HL-60 (cell line): ENCODE measurements at regions not wholly inside any gene's neighbourhood (a gene's known extent, or its start where the extent isn't known, plus 50 kb on each side); places are given as distances from the start of the nearest gene placed in this dataset.

Experiments
- DNase-seq, 2 experiments: peaks; one replicate each; pipeline ENCODE4 v3.0.0-alpha.2; 2010 to 2020; ENCODE audit warnings: low read depth in 1 of 2, low spot score in 1 of 2
- H3K27ac ChIP-seq: fragments of 250-450 bp; sonication (Bioruptor Pico); replicated peaks from 2 replicates; pipeline ENCODE4 v1.5.1; 2020; ENCODE audit warnings: mild to moderate bottlenecking, moderate library complexity
- H3K27me3 ChIP-seq: fragments of 250-450 bp; sonication (Bioruptor Pico); 2 replicates; pipeline ENCODE4 v1.5.1; 2021; ENCODE audit warnings: mild to moderate bottlenecking, moderate library complexity; ENCODE audit not compliant: insufficient read depth, poor library complexity, severe bottlenecking
- H3K4me3 ChIP-seq: replicated peaks from 2 replicates; pipeline ENCODE4 v1.5.1; 2011; ENCODE audit warnings: mild to moderate bottlenecking, control low read depth, low read length; ENCODE audit not compliant: insufficient read depth
- GABPA ChIP-seq: IDR thresholded peaks from 2 replicates; pipeline ENCODE4 v1.6.1; 2012; ENCODE audit warnings: low read depth
- POLR2AphosphoS5 ChIP-seq: IDR thresholded peaks from 2 replicates; pipeline ENCODE4 v1.6.1; 2012; ENCODE audit warnings: low read depth
- SPI1 ChIP-seq: IDR thresholded peaks from 2 replicates; pipeline ENCODE4 v1.6.1; 2012; ENCODE audit warnings: low read depth, mild to moderate bottlenecking, borderline replicate concordance
- TF ChIP-seq, protein P1 (sequence below): IDR thresholded peaks from one replicate; pipeline ENCODE4 v1.5.1; 2011; ENCODE audit warnings: low read length, control low read depth, inconsistent platforms; ENCODE audit not compliant: insufficient read depth
- TF ChIP-seq, protein P2 (sequence below): IDR thresholded peaks from 2 replicates; pipeline ENCODE4 v1.6.1; 2012; ENCODE audit warnings: low read depth; ENCODE audit not compliant: insufficient replicate concordance

- Histone ChIP-seq H3K4me3 (no peak overlapping the region), H3K27ac (no peak overlapping the region), H3K27me3 (no peaks in the 10 kb centered on the region)
- DNase-seq: no peak
- TF ChIP-seq, protein P1, sequence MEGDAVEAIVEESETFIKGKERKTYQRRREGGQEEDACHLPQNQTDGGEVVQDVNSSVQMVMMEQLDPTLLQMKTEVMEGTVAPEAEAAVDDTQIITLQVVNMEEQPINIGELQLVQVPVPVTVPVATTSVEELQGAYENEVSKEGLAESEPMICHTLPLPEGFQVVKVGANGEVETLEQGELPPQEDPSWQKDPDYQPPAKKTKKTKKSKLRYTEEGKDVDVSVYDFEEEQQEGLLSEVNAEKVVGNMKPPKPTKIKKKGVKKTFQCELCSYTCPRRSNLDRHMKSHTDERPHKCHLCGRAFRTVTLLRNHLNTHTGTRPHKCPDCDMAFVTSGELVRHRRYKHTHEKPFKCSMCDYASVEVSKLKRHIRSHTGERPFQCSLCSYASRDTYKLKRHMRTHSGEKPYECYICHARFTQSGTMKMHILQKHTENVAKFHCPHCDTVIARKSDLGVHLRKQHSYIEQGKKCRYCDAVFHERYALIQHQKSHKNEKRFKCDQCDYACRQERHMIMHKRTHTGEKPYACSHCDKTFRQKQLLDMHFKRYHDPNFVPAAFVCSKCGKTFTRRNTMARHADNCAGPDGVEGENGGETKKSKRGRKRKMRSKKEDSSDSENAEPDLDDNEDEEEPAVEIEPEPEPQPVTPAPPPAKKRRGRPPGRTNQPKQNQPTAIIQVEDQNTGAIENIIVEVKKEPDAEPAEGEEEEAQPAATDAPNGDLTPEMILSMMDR: no peak
- TF ChIP-seq, protein P2, sequence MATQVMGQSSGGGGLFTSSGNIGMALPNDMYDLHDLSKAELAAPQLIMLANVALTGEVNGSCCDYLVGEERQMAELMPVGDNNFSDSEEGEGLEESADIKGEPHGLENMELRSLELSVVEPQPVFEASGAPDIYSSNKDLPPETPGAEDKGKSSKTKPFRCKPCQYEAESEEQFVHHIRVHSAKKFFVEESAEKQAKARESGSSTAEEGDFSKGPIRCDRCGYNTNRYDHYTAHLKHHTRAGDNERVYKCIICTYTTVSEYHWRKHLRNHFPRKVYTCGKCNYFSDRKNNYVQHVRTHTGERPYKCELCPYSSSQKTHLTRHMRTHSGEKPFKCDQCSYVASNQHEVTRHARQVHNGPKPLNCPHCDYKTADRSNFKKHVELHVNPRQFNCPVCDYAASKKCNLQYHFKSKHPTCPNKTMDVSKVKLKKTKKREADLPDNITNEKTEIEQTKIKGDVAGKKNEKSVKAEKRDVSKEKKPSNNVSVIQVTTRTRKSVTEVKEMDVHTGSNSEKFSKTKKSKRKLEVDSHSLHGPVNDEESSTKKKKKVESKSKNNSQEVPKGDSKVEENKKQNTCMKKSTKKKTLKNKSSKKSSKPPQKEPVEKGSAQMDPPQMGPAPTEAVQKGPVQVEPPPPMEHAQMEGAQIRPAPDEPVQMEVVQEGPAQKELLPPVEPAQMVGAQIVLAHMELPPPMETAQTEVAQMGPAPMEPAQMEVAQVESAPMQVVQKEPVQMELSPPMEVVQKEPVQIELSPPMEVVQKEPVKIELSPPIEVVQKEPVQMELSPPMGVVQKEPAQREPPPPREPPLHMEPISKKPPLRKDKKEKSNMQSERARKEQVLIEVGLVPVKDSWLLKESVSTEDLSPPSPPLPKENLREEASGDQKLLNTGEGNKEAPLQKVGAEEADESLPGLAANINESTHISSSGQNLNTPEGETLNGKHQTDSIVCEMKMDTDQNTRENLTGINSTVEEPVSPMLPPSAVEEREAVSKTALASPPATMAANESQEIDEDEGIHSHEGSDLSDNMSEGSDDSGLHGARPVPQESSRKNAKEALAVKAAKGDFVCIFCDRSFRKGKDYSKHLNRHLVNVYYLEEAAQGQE: no peak
- TF ChIP-seq POLR2AphosphoS5 (no peak), GABPA (no peak), SPI1 (no peak)
Measured at GRCh38 chr3:63768386-63768785, 50.7 kb upstream of the C3orf49 start.

DNA sequence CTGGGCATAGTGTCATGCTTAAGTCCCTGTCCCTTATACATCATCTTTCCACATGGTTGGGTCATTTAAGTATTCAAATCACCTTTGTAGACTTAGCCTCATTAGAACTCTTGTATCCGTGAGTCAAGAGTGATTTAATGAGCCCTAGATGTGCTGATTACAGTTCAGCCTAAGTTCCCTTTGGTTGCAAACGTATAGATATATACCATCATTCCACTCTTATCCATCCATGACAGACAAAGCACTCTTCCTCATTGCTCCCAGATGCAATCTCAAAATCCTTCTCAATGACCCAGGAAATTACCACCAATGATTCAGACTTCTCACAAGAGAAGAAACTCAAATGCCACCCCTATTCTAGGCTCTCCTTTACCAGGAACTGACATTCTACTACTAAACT lies 50.2 kb upstream of the C3orf49 start:
- DNase-seq: no peak
- TF ChIP-seq GABPA: no peak
- no peak overlapping the region for H3K4me3 ChIP-seq

More for the DNA sequence above, 50.2 kb upstream of the C3orf49 start:
- Histone ChIP-seq H3K27ac (no peak overlapping the region), H3K27me3 (no peaks in the 10 kb centered on the region)
